Endodermal cell (in vitro differentiated cells): ENCODE measurements at regions not wholly inside any gene's neighbourhood (a gene's known extent, or its start where the extent isn't known, plus 50 kb on each side); places are given as distances from the start of the nearest gene placed in this dataset.

Experiments
- DNase-seq: peaks from one replicate; pipeline ENCODE4 v3.0.0-alpha.2; 2017
- H3K27ac ChIP-seq: 2 replicates; pipeline ENCODE4 v1.5.1; 2013; ENCODE audit warnings: mild to moderate bottlenecking, low read depth, low read length, moderate library complexity
- H3K27me3 ChIP-seq: 2 replicates; pipeline ENCODE4 v1.6.1; 2013; ENCODE audit warnings: mild to moderate bottlenecking, low read length, moderate library complexity; ENCODE audit not compliant: insufficient read depth, control insufficient read depth, poor library complexity, severe bottlenecking
- H3K36me3 ChIP-seq: 2 replicates; pipeline ENCODE4 v1.7.0; 2013; ENCODE audit warnings: mild to moderate bottlenecking, low read length, moderate library complexity; ENCODE audit not compliant: control insufficient read depth, insufficient read depth
- H3K4me1 ChIP-seq: one replicate; pipeline ENCODE4 v1.7.0; 2013; ENCODE audit warnings: low read length; ENCODE audit not compliant: control insufficient read depth, insufficient read depth
- H3K4me3 ChIP-seq: 2 replicates; pipeline ENCODE4 v1.5.1; 2013; ENCODE audit warnings: mild to moderate bottlenecking, low read length, moderate library complexity
- H3K9ac ChIP-seq: 2 replicates; pipeline ENCODE4 v1.6.1; 2013; ENCODE audit warnings: mild to moderate bottlenecking, low read length, moderate library complexity; ENCODE audit not compliant: poor library complexity, severe bottlenecking; ENCODE audit errors: extremely low read depth
- H3K9me3 ChIP-seq: 2 replicates; pipeline ENCODE4 v1.6.1; 2013; ENCODE audit warnings: mild to moderate bottlenecking, low read length, moderate library complexity; ENCODE audit not compliant: control insufficient read depth
- H3K27ac Mint-ChIP-seq: 2 replicates; pipeline ENCODE4 v1.8.0; 2020; ENCODE audit warnings: mixed read lengths
- H3K27me3 Mint-ChIP-seq: 2 replicates; pipeline ENCODE4 v1.8.0; 2021; ENCODE audit warnings: mild to moderate bottlenecking, mixed read lengths; ENCODE audit not compliant: insufficient read depth
- H3K36me3 Mint-ChIP-seq: 2 replicates; pipeline ENCODE4 v1.8.0; 2020; ENCODE audit warnings: low read depth, mixed read lengths
- H3K4me1 Mint-ChIP-seq: 2 replicates; pipeline ENCODE4 v1.8.0; 2020; ENCODE audit warnings: mixed read lengths
- H3K4me3 Mint-ChIP-seq: 2 replicates; pipeline ENCODE4 v1.8.0; 2020; ENCODE audit warnings: mild to moderate bottlenecking, moderate library complexity, mixed read lengths
- H3K9me3 Mint-ChIP-seq: 2 replicates; pipeline ENCODE4 v1.8.0; 2020; ENCODE audit warnings: mild to moderate bottlenecking, mixed read lengths
- CTCF ChIP-seq: fragments of 200-600 bp; sonication (generic); conservative IDR thresholded peaks from 2 replicates; pipeline ENCODE4 v1.5.0; 2021; ENCODE audit warnings: antibody characterized with exemption, mild to moderate bottlenecking
- WGBS, 2 experiments: methylation state at CpG; one replicate each; pipeline versions ENCODE4 v1.1.5 to v1.1.7; 2013; ENCODE audit warnings: missing lambda C conversion rate in 2 of 2, mixed read lengths in 1 of 2; ENCODE audit not compliant: insufficient coverage in 1 of 2, insufficient read length in 1 of 2; 5-methylcytosine and 5-hydroxymethylcytosine counted together

GRCh38 chr3:150073513-150073912 is 102.8 kb upstream of the PFN2 start:
- no peak overlapping the region for H3K9ac ChIP-seq
- no peak for DNase-seq
- WGBS, 2 experiments, result 83 to 91% methylated on average over 1 of the region's 1 CpG
- no peak overlapping the region for H3K4me3 Mint-ChIP-seq
- no peaks in the 10 kb centered on the region for H3K27me3 Mint-ChIP-seq
- no peaks in the 10 kb centered on the region for H3K36me3 Mint-ChIP-seq
- peaks cover 10% of the 10 kb centered on the region for H3K9me3 Mint-ChIP-seq
- H3K27me3 ChIP-seq, result no peaks in the 10 kb centered on the region
- H3K4me3 ChIP-seq, result no peak overlapping the region
- TF ChIP-seq CTCF, result no peak
- peaks cover 26% of the 10 kb centered on the region for H3K4me1 Mint-ChIP-seq
- peaks cover 11% of the 10 kb centered on the region for H3K4me1 ChIP-seq
- H3K27ac Mint-ChIP-seq, result no peak overlapping the region
- H3K27ac ChIP-seq, result no peak overlapping the region
- no peaks in the 10 kb centered on the region for H3K36me3 ChIP-seq
- peaks cover 17% of the 10 kb centered on the region for H3K9me3 ChIP-seq

DNA sequence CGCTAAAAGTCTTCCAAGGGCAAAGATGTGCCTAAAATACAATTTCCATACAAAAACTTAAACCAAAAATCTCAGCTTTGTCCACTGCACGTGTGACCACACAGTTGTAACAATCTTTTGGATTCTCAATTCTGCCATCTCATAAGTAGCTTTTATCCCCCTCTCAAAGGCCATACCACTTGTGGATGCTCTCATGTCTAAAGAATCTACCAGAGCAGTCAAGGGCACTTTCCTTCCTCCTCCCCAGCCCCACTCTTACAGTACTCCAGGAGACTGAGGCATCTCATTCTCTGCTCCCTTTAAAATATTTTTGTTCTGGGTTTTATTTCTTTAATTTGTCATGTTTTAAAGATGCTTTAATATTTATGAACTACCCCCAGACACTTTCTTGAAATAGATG is 102.3 kb upstream of the PFN2 start:
- no peak for TF ChIP-seq CTCF
- Histone ChIP-seq H3K27me3 (no peaks in the 10 kb centered on the region), H3K4me1 (peaks cover 11% of the 10 kb centered on the region), H3K36me3 (no peaks in the 10 kb centered on the region), H3K27ac (no peak overlapping the region), H3K9ac (no peak overlapping the region), H3K9me3 (peaks cover 17% of the 10 kb centered on the region), H3K4me3 (no peak overlapping the region)
- no peak overlapping the region for H3K27ac Mint-ChIP-seq
- no peaks in the 10 kb centered on the region for H3K36me3 Mint-ChIP-seq
- 91 to 93% methylated on average over 1 to 2 of the region's 2 CpGs for WGBS, 2 experiments
- H3K4me1 Mint-ChIP-seq, result peaks cover 26% of the 10 kb centered on the region
- no peak overlapping the region for H3K4me3 Mint-ChIP-seq
- peaks cover 10% of the 10 kb centered on the region for H3K9me3 Mint-ChIP-seq
- no peaks in the 10 kb centered on the region for H3K27me3 Mint-ChIP-seq
- DNase-seq, result no peak

- Histone ChIP-seq H3K27me3 (no peaks in the 10 kb centered on the region), H3K36me3 (no peaks in the 10 kb centered on the region), H3K9ac (no peak overlapping the region), H3K4me3 (no peak overlapping the region), H3K4me1 (peaks cover 11% of the 10 kb centered on the region), H3K9me3 (peaks cover 17% of the 10 kb centered on the region), H3K27ac (no peak overlapping the region)
- Mint-ChIP-seq H3K4me1 (peaks cover 26% of the 10 kb centered on the region), H3K27me3 (peaks cover under 1% of the 10 kb centered on the region), H3K4me3 (no peak overlapping the region), H3K9me3 (peaks cover 10% of the 10 kb centered on the region), H3K27ac (no peak overlapping the region), H3K36me3 (no peaks in the 10 kb centered on the region)
- DNase-seq, result no peak
- 94 to 100% methylated on average over 3 to 6 of the region's 6 CpGs for WGBS, 2 experiments
- TF ChIP-seq CTCF, result no peak
Observed at GRCh38 chr3:150072576-150072975, 101.9 kb upstream of the PFN2 start.
